Activated B cell treated with CpG ODN at 0.5 μM for 24 hours (primary cell): ENCODE measurements at regions not wholly inside any gene's neighbourhood (a gene's known extent, or its start where the extent isn't known, plus 50 kb on each side); places are given as distances from the start of the nearest gene placed in this dataset.

Experiments
- ATAC-seq: fragments of 200-7000 bp; cut with Tn5 transposase; one replicate; pipeline ENCODE4 v1.10.0; 2021; ENCODE audit warnings: low read depth, mild to moderate bottlenecking, moderate library complexity
- CTCF ChIA-PET: fragments of 350-600 bp; sonication (Branson Sonifier 250); formaldehyde crosslinking; loops from one replicate; lab custom pipeline; 2021; ENCODE audit warnings: antibody characterized with exemption; lab: Charles Lee
- POLR2A ChIA-PET: fragments of 350-600 bp; sonication (Branson Sonifier 250); formaldehyde crosslinking; loops from one replicate; lab custom pipeline; 2021; ENCODE audit warnings: antibody characterized with exemption; lab: Charles Lee
- DNase-seq: peaks from one replicate; pipeline ENCODE4 v3.0.0; 2022
- H3K27ac Mint-ChIP-seq: one replicate; pipeline ENCODE4 v1.8.0; 2020; ENCODE audit warnings: mixed read lengths
- H3K27me3 Mint-ChIP-seq: one replicate; pipeline ENCODE4 v1.8.0; 2021; ENCODE audit warnings: mixed read lengths
- H3K36me3 Mint-ChIP-seq: one replicate; pipeline ENCODE4 v1.8.0; 2021; ENCODE audit warnings: low read depth, mixed read lengths
- H3K4me1 Mint-ChIP-seq: one replicate; pipeline ENCODE4 v1.8.0; 2021; ENCODE audit warnings: mixed read lengths
- H3K4me3 Mint-ChIP-seq: one replicate; pipeline ENCODE4 v1.8.0; 2020; ENCODE audit warnings: mild to moderate bottlenecking, mixed read lengths
- H3K9me3 Mint-ChIP-seq: one replicate; pipeline ENCODE4 v1.8.0; 2020; ENCODE audit warnings: mixed read lengths
- intact Hi-C: fragments of 100-400 bp; cut with micrococcal nuclease; formaldehyde crosslinking; loops from one replicate; pipeline ENCODE4 v1.15.1; 2024
- TF ChIP-seq, protein P1 (sequence below): fragments of 200-600 bp; IDR thresholded peaks from one replicate; pipeline ENCODE4 v1.8.0; 2022; ENCODE audit warnings: antibody characterized with exemption, mild to moderate bottlenecking

DNA sequence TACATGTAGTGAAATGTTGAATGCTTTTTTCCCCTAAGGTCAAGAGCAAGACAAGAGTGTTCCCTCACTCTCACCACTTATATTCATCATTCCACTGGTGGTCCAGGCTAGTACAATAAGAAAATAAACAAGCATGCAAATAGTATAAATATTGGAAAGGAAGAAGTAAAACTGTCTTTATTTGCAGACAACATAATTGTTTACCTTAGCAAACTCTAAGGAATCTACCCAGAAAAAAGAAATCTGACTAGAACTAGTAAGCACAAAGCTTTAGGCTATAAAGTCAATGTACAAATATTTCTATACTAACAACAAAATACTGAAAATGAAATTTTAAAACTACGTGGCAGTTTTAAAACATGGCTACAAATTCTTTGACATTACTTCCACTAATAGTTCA, 101.7 kb downstream of the CYB561 start:
- CTCF ChIA-PET = no interaction called here

DNA sequence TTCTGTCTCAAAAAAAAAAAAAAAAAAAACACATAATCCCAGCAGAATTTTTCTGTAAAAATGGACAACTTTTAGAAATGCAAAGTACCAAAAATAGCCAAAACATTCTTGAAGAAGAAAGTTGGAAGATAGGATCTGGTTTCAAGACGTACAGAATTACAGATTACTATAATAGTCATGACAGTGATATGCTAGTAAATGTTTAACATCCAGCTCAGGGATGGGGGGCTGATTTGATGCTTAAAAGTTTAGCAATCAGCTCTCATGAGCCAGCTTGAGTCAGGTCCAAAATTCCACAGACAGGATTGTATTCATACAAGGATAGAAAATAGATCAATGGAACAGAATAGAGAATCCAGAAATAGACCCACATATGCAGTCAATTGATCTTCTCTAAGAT, 100.5 kb downstream of the CYB561 start:
- ChIA-PET POLR2A (no interaction called here), CTCF (no interaction called here)
- no peak for ATAC-seq
- Mint-ChIP-seq H3K9me3 (no peaks in the 10 kb centered on the region), H3K4me3 (no peak overlapping the region), H3K36me3 (no peaks in the 10 kb centered on the region), H3K27me3 (no peaks in the 10 kb centered on the region), H3K4me1 (no peaks in the 10 kb centered on the region), H3K27ac (no peak overlapping the region)
- no peak for DNase-seq
- TF ChIP-seq, protein P1, sequence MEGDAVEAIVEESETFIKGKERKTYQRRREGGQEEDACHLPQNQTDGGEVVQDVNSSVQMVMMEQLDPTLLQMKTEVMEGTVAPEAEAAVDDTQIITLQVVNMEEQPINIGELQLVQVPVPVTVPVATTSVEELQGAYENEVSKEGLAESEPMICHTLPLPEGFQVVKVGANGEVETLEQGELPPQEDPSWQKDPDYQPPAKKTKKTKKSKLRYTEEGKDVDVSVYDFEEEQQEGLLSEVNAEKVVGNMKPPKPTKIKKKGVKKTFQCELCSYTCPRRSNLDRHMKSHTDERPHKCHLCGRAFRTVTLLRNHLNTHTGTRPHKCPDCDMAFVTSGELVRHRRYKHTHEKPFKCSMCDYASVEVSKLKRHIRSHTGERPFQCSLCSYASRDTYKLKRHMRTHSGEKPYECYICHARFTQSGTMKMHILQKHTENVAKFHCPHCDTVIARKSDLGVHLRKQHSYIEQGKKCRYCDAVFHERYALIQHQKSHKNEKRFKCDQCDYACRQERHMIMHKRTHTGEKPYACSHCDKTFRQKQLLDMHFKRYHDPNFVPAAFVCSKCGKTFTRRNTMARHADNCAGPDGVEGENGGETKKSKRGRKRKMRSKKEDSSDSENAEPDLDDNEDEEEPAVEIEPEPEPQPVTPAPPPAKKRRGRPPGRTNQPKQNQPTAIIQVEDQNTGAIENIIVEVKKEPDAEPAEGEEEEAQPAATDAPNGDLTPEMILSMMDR = no peak
- intact Hi-C loops = no loop called here

More for the DNA sequence above, 101.7 kb downstream of the CYB561 start:
- Mint-ChIP-seq H3K4me3 (no peak overlapping the region), H3K4me1 (no peaks in the 10 kb centered on the region), H3K36me3 (no peaks in the 10 kb centered on the region), H3K27ac (no peak overlapping the region), H3K27me3 (no peaks in the 10 kb centered on the region), H3K9me3 (no peaks in the 10 kb centered on the region)
- intact Hi-C loops = no loop called here
- ATAC-seq (no peak), DNase-seq (no peak)
- TF ChIP-seq, protein P1 = no peak
- POLR2A ChIA-PET = no interaction called here

DNA sequence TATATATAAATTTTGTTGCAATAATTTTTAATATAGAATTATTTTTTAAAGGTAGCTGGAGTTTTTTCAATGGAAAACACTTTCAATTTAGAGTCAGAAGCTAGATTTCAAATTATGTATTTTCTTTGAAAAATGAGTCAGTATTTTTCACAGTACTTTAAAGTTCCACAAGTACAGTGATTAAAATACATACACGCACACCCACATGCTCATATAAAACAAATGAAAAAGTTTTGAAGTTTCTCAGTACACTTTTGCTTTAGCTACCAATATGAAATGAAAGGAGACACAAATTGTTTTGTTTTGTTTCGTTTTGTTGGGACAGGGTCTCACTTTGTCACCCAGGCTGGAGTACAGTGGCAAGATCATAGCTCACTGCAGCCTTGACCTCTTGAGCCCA, 98.6 kb downstream of the CYB561 start:
- ChIA-PET POLR2A (no interaction called here), CTCF (no interaction called here)
- intact Hi-C loops = no loop called here
- Mint-ChIP-seq H3K4me1 (no peaks in the 10 kb centered on the region), H3K27ac (no peak overlapping the region), H3K27me3 (no peaks in the 10 kb centered on the region), H3K36me3 (no peaks in the 10 kb centered on the region), H3K4me3 (no peak overlapping the region), H3K9me3 (no peaks in the 10 kb centered on the region)
- ATAC-seq = no peak
- TF ChIP-seq, protein P1 = no peak
- no peak for DNase-seq

DNA sequence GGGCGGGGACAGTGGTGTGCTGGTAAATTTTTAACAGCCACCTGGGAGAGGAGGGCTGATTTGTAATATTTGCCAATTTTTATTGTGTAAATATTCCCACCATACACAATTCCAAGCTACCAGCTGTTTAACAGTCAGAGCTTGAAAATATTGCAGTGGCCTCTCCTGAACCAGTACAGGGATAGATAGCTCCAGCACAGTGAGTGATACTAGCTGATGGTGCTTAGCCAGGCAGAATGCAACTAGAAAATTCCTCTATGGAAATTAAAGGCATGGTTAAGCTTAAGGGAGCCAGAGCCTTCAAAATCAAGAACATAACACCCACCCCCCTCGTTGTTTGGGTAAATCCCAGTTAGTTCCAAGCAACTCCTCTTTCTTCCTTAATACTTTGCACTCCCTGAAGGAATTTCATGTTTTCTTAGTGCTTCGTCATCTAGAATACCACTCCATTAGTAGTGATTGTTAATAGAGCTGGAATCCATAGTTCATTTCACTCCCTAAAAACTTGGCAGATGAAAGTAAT, 96.6 kb downstream of the CYB561 start:
- no peak for ATAC-seq
- no peak overlapping the region for H3K27ac Mint-ChIP-seq
- H3K27me3 Mint-ChIP-seq = no peaks in the 10 kb centered on the region
- ChIA-PET POLR2A (no interaction called here), CTCF (no interaction called here)
- no peak overlapping the region for H3K4me3 Mint-ChIP-seq
- no peaks in the 10 kb centered on the region for H3K9me3 Mint-ChIP-seq
- intact Hi-C loops = no loop called here
- no peaks in the 10 kb centered on the region for H3K4me1 Mint-ChIP-seq
- DNase-seq = no peak
- TF ChIP-seq, protein P1 = no peak
- H3K36me3 Mint-ChIP-seq = no peaks in the 10 kb centered on the region

DNA sequence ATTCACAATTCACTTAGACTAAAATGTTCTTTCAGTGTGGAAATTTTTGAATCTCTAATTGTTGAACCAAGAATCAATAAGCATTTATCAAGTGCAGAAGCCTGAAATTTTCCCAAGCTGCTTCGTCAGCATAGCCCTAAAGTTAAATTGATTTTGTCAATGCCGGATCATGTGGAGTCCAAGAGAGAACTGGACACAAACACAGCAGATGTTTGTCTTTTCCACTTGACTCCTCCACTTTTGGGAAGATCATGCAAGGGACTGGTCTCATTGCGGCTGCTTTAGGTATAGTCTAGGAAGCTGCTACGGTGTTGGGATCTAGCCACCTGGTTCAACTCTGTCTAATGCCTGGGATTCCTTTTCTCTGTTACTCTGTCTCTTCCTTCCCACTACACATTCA, 95.7 kb downstream of the CYB561 start:
- Mint-ChIP-seq H3K27ac (no peak overlapping the region), H3K9me3 (no peaks in the 10 kb centered on the region), H3K36me3 (no peaks in the 10 kb centered on the region), H3K4me3 (no peak overlapping the region), H3K27me3 (no peaks in the 10 kb centered on the region), H3K4me1 (no peaks in the 10 kb centered on the region)
- ATAC-seq = no peak
- TF ChIP-seq, protein P1 = no peak
- ChIA-PET POLR2A (no interaction called here), CTCF (no interaction called here)
- intact Hi-C loops = no loop called here
- no peak for DNase-seq
